ENCODE measurements at regions not wholly inside any gene's neighbourhood (a gene's known extent, or its start where the extent isn't known, plus 50 kb on each side); places are given as distances from the start of the nearest gene placed in this dataset.

DNA sequence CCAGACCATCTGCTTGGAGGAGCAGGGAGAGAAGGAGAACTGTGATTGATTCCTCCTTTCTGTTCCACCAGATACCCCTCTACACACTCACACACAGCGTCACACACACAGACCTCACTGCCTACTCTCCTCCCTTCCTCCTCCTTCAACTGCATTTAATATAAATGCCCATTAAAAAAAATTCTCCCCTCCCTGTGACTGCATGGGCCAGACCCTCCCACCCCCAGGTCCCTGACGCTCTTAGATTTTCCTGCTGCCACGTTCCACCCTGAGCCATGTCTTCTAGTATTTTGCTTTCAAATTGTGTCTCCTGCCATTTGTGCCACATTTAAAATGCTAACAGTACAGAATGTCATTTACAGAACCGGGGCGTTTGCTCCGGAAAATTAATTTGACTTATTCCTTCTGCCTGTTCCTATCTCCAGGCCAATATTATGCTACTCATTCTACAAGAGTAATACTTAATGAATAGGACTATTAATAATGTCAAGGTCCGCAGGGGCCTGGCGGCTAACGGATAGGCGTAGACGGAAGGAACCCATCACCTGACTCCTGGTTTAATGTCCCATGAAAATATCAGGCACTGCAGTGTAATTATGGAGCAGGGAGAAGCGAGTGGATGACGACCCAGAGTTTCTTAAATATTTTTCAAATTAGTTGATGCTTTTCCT lies 100.2 kb downstream of the MRM1 start:
- H3K9me3 Mint-ChIP-seq (ENCODE audit: low read depth): no peaks in the 10 kb centered on the region
- no peak overlapping the region for H3K27ac Mint-ChIP-seq
- DNase-seq (ENCODE audit: low spot score, unreplicated experiment): no peak
- peaks cover 11% of the 10 kb centered on the region for H3K4me1 Mint-ChIP-seq (ENCODE audit: low read depth)
- TF ChIP-seq, protein P1, sequence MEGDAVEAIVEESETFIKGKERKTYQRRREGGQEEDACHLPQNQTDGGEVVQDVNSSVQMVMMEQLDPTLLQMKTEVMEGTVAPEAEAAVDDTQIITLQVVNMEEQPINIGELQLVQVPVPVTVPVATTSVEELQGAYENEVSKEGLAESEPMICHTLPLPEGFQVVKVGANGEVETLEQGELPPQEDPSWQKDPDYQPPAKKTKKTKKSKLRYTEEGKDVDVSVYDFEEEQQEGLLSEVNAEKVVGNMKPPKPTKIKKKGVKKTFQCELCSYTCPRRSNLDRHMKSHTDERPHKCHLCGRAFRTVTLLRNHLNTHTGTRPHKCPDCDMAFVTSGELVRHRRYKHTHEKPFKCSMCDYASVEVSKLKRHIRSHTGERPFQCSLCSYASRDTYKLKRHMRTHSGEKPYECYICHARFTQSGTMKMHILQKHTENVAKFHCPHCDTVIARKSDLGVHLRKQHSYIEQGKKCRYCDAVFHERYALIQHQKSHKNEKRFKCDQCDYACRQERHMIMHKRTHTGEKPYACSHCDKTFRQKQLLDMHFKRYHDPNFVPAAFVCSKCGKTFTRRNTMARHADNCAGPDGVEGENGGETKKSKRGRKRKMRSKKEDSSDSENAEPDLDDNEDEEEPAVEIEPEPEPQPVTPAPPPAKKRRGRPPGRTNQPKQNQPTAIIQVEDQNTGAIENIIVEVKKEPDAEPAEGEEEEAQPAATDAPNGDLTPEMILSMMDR (IDR thresholded peaks at IDR 0.05; ENCODE audit: unreplicated experiment): no peak
- peaks cover 45% of the 10 kb centered on the region for H3K27me3 Mint-ChIP-seq
- no peak overlapping the region for H3K4me3 Mint-ChIP-seq (ENCODE audit: low read depth)
- no peaks in the 10 kb centered on the region for H3K36me3 Mint-ChIP-seq (ENCODE audit: insufficient read depth)

DNA sequence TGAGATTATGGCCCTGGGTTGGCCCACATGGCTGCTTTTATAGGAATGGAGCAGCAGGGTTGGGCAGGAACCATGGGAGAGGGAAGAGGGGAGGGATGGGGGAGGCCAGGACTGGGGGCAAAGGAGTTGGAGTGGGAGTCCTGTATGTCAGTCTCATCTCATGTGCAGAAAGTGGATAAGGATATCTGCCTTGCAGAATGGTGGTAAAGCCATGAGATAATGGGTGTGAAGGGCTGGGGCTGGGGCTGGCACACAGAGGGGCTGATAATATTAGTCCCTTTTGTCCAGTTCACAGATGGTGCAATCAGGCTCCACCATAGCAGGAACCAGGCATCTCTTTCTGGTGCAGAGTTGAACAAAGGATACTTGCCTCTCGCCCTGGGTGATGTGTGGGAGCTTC lies 101.3 kb downstream of the MRM1 start:
- DNase-seq (ENCODE audit: low spot score, unreplicated experiment): no peak
- Mint-ChIP-seq H3K27ac (no peak overlapping the region), H3K36me3 (ENCODE audit: insufficient read depth) (no peaks in the 10 kb centered on the region), H3K9me3 (ENCODE audit: low read depth) (no peaks in the 10 kb centered on the region), H3K4me3 (ENCODE audit: low read depth) (no peak overlapping the region), H3K27me3 (peaks cover 45% of the 10 kb centered on the region), H3K4me1 (ENCODE audit: low read depth) (peaks cover 3% of the 10 kb centered on the region)
- TF ChIP-seq, protein P1 (IDR thresholded peaks at IDR 0.05; ENCODE audit: unreplicated experiment): no peak

DNA sequence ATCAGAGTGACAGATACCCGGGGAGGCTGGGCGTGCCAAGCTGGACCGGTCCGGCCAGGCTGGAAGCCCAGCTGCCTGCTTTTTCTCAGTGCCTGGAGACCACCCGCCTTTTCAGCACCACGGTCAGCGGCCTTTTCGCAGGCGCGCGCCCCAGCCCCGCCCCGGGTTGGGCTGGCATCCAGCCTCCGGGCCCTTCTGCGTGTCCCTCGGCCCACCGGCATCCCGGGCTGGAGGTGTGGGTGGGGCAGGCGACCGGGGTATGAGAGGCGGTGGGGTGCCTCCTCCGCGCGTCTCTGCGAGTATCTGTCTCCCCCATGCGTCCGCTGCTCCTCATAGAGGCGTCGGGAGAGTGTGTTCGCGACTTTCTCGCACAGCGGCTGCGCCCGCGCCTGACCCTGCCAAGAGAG lies 102.5 kb downstream of the MRM1 start:
- TF ChIP-seq, protein P1 (IDR thresholded peaks at IDR 0.05; ENCODE audit: unreplicated experiment): no peak
- Mint-ChIP-seq H3K27ac (no peak overlapping the region), H3K4me1 (ENCODE audit: low read depth) (peaks cover 3% of the 10 kb centered on the region), H3K27me3 (peaks cover 45% of the 10 kb centered on the region), H3K4me3 (ENCODE audit: low read depth) (no peak overlapping the region), H3K9me3 (ENCODE audit: low read depth) (no peaks in the 10 kb centered on the region), H3K36me3 (ENCODE audit: insufficient read depth) (no peaks in the 10 kb centered on the region)
- peak; percentile 89 for DNase-seq (ENCODE audit: low spot score, unreplicated experiment)

DNA sequence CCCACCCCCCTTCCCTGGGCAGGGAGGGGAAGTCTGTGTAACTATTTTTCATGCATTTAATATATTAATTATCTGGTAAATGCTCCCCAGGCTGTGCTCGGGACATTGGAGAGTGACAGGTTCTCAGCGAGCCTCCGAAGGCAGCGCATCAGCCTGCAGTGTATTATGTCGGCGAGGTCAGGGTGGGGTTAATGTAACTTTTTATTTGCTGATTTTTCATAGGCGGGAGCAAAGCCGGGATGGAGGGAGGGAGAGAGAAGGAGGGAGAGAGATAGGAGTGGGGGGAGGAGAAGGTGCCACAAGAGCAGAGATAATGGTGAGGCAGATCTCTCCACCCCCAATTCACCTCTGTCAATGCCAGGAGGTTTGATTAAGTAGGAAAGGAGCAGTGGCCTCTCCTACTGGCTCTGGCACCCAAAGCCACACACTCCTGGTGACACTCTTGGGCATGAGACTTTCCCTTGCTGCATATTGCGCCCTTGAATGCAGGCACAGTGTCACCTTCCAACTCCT lies 104.0 kb downstream of the MRM1 start:
- no peaks in the 10 kb centered on the region for H3K9me3 Mint-ChIP-seq (ENCODE audit: low read depth)
- H3K4me3 Mint-ChIP-seq (ENCODE audit: low read depth): no peak overlapping the region
- H3K36me3 Mint-ChIP-seq (ENCODE audit: insufficient read depth): no peaks in the 10 kb centered on the region
- H3K4me1 Mint-ChIP-seq (ENCODE audit: low read depth): peaks cover 3% of the 10 kb centered on the region
- H3K27me3 Mint-ChIP-seq: peaks cover 38% of the 10 kb centered on the region
- no peak for DNase-seq (ENCODE audit: low spot score, unreplicated experiment)
- no peak overlapping the region for H3K27ac Mint-ChIP-seq
- TF ChIP-seq, protein P1 (IDR thresholded peaks at IDR 0.05; ENCODE audit: unreplicated experiment): no peak

DNA sequence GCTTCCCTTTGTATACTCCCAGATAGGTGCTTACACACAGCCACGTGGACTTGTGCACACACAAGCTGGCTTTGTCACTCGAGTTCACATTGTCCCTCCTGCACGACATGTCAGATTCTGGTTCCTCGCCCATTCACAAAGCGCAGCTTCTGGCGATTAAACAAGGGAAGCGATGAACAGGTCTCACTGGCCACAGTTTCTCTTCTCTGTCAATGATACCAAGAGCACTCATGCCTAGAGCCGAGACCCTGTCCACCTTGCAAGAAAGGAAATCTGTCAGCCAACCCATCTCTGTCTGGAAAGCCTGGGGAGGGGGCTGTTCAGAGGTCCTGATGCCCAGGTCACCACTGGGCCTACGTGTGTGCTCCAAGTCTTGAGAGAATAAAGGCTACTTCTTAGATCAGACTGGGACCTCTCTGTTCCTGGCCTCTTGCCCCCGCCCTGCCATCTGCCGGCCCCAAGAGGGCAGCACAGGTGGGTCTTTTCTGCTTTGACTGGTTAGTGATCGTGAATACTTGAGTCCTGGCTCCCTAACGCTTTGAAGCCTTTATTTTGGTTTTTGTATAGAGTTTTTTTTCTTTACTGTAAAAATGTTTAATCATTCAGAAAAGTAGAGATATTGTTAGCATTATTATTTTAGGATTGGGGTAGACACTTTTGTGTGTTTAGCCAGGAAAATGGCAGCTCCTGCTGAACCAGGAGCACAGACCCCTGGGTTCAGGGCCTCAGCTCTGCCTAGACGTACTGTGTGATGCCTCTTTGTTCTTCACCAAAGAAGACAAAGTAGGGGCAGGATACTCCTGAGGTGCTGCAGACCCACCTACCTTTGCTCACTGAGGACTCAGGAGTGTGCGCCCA lies 104.7 kb downstream of the MRM1 start:
- Mint-ChIP-seq H3K27me3 (peaks cover 31% of the 10 kb centered on the region), H3K4me1 (ENCODE audit: low read depth) (peaks cover 3% of the 10 kb centered on the region), H3K4me3 (ENCODE audit: low read depth) (no peak overlapping the region), H3K36me3 (ENCODE audit: insufficient read depth) (no peaks in the 10 kb centered on the region), H3K9me3 (ENCODE audit: low read depth) (no peaks in the 10 kb centered on the region), H3K27ac (no peak overlapping the region)
- DNase-seq (ENCODE audit: low spot score, unreplicated experiment): no peak
- TF ChIP-seq, protein P1 (IDR thresholded peaks at IDR 0.05; ENCODE audit: unreplicated experiment): peak; percentile 84
